ENCODE measurements at regions not wholly inside any gene's neighbourhood (a gene's known extent, or its start where the extent isn't known, plus 50 kb on each side); places are given as distances from the start of the nearest gene placed in this dataset.

DNA sequence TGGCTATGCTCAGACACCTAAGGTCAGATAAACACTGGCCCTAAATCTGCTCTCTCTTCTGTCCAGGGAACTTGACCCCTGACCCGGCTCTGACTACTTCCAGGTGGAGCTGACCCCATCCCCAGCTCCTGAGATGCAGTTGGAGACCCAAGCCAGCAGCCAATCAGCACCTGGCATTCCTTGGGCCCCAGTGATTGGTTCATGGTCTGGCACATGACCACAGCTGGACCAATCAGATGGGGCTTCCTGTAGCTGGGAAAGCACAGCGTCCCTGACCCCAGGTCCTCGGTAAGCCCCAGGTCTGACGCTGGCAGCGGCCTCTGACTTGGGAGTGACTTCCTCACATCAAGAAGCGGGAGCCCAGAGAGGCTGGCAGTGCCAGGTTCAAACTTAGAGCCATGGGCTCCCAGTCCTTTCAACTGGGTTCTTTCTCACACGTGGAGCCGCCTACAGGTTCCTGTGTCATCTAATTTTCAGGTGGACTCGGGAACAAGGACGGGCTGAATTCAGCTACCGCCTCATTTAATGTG is 915.4 kb upstream of the TMEM132C start:
- no peak overlapping the region for H3K27ac ChIP-seq
- TF ChIP-seq CTCF (conservative IDR thresholded peaks at IDR 0.05): no peak

GRCh38 chr12:127355061-127355841 is 911.7 kb upstream of the TMEM132C start:
- peak; percentile 37; the same call in 1 of the 2 replicates for TF ChIP-seq CTCF (conservative IDR thresholded peaks at IDR 0.05)

DNA sequence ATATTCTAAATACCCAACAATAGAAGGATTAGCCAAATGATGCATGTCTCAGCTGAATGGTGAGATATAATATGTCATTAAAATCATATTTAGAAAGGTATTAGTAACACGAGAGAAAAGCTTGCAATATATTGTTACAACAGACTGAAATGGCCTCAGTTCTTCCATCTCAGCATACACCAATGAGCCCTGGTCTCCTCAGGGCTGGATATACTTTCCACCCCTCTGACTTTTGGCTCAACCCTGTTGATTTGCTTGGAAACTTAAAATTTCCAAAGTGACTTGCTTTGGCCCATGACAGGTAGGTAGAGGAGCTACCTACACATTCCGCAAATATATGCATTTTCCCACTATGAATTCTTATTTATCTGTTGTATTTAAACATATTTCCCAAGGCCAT is 908.1 kb upstream of the TMEM132C start:
- H3K27ac ChIP-seq: no peak overlapping the region
- TF ChIP-seq CTCF (conservative IDR thresholded peaks at IDR 0.05): no peak

More at GRCh38 chr12:127355061-127355841, 911.7 kb upstream of the TMEM132C start:
- no peak overlapping the region for H3K27ac ChIP-seq

- no peak overlapping the region for H3K27ac ChIP-seq
- TF ChIP-seq CTCF (conservative IDR thresholded peaks at IDR 0.05): no peak
These were observed 906.4 kb upstream of the TMEM132C start for GRCh38 chr12:127360580-127360979.

DNA sequence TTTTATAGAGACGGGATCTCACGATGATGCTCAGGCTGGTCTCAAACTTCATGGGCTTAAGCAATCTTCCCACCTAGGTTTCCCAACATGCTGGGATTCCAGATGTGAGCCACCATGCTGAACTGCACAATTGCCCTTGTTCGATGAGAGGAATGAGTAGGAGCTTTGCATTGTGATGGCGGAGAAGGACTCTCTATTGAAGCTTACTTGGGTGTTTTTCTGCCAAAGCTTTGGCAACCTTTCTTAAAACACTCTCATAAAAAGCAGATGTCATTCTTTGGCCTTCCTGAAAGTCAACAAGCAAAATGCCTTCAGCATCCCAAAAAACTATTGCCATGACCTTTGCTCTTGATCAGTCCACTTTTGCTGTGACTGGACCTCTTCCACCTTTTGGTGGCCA is 904.8 kb upstream of the TMEM132C start:
- TF ChIP-seq CTCF (conservative IDR thresholded peaks at IDR 0.05): no peak
- no peak overlapping the region for H3K27ac ChIP-seq

DNA sequence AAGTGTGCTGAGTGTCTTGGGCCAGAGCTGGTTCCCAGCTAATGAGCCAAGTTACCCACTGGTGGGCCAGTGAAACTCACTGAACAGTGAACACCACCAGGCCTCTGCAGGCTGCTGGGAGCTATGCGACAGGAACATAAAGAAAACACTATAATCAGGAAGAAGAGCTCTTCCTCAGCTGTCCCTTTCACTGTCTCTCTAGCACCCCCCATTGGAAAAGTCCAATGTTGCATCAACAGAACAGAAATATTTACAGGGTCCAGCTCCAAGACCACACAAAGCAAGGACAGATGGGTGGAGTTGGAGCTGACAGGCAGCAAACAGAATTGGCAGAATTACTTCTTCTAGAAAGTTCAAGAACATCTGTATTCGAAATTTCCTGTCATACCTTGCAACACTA is 903.6 kb upstream of the TMEM132C start:
- no peak overlapping the region for H3K27ac ChIP-seq
- no peak for TF ChIP-seq CTCF (conservative IDR thresholded peaks at IDR 0.05)

- TF ChIP-seq CTCF (conservative IDR thresholded peaks at IDR 0.05): no peak
- H3K27ac ChIP-seq: no peak overlapping the region
These were observed 893.4 kb upstream of the TMEM132C start for GRCh38 chr12:127373559-127373958.

Measured in VCaP (cell line).